B cell (primary cell): ENCODE measurements at regions not wholly inside any gene's neighbourhood (a gene's known extent, or its start where the extent isn't known, plus 50 kb on each side); places are given as distances from the start of the nearest gene placed in this dataset.

Source experiments
- ATAC-seq: fragments of 200-7000 bp; cut with Tn5 transposase; one replicate; pipeline ENCODE4 v1.10.0; 2021; ENCODE audit warnings: low read depth, mild to moderate bottlenecking, moderate number of reproducible peaks, moderate library complexity
- CTCF ChIA-PET: fragments of 350-600 bp; sonication (Branson Sonifier 250); formaldehyde crosslinking; loops from one replicate; lab custom pipeline; 2021; ENCODE audit warnings: antibody characterized with exemption, inconsistent platforms; lab: Charles Lee
- POLR2A ChIA-PET: fragments of 350-600 bp; sonication (Branson Sonifier 250); formaldehyde crosslinking; loops from one replicate; lab custom pipeline; 2021; ENCODE audit warnings: antibody characterized with exemption; lab: Charles Lee
- DNase-seq: peaks from one replicate; pipeline ENCODE4 v3.0.0; 2013
- H2AFZ ChIP-seq: 2 replicates; pipeline ENCODE4 v1.6.1; 2012; ENCODE audit warnings: mild to moderate bottlenecking, low read depth, low read length; ENCODE audit not compliant: insufficient read depth, poor library complexity, severe bottlenecking
- H3K27ac ChIP-seq, 2 donors: 1 replicate in 1 of 2; 2 replicates in 1 of 2; pipeline ENCODE4 v1.5.1; 2012 to 2013; ENCODE audit warnings: low read length in 2 of 2, mild to moderate bottlenecking in 2 of 2, moderate library complexity in 1 of 2
- H3K27me3 ChIP-seq, 4 experiments: fragments of 200-600 bp in 1 of 4; sonication (generic) in 1 of 4; replicated peaks in 1 of 4; 1 replicate in 2 of 4; 2 replicates in 2 of 4; pipeline versions ENCODE4 v1.6.1 to v1.7.0; 2013 to 2016; ENCODE audit warnings: low read length in 3 of 4, mild to moderate bottlenecking in 2 of 4, mixed read lengths in 1 of 4, moderate library complexity in 1 of 4; ENCODE audit not compliant: insufficient read depth in 4 of 4, control insufficient read depth in 3 of 4; ENCODE audit errors: control extremely low read depth in 1 of 4
- H3K36me3 ChIP-seq, 2 experiments: replicated peaks in 1 of 2; 1 replicate in 1 of 2; 2 replicates in 1 of 2; pipeline versions ENCODE4 v1.6.1 to v1.7.1; 2013; ENCODE audit warnings: low read length in 1 of 2; ENCODE audit not compliant: insufficient read depth in 2 of 2, control insufficient read depth in 1 of 2; ENCODE audit errors: control extremely low read depth in 1 of 2, extremely low read depth in 1 of 2
- H3K4me1 ChIP-seq, 2 donors: fragments of 200-600 bp in 1 of 2; sonication (generic) in 1 of 2; 1 replicate in 1 of 2; 2 replicates in 1 of 2; pipeline versions ENCODE4 v1.5.1 to v1.6.1; 2013 to 2017; ENCODE audit warnings: low read length in 2 of 2; ENCODE audit not compliant: control insufficient read depth in 2 of 2, insufficient read depth in 2 of 2
- H3K4me2 ChIP-seq: replicated peaks from 2 replicates; pipeline ENCODE3; 2012; ENCODE audit warnings: mild to moderate bottlenecking, low read depth, low read length; ENCODE audit not compliant: poor library complexity, severe bottlenecking
- H3K4me3 ChIP-seq, 5 experiments: fragments of 200-600 bp in 1 of 5; sonication (generic) in 1 of 5; 1 replicate in 3 of 5; 2 replicates in 2 of 5; pipeline versions ENCODE4 v1.5.1 to v1.7.0; 2011 to 2016; ENCODE audit warnings: low read length in 4 of 5, mild to moderate bottlenecking in 4 of 5, low read depth in 2 of 5, control low read depth in 1 of 5, moderate library complexity in 1 of 5; ENCODE audit not compliant: insufficient read depth in 1 of 5; ENCODE audit errors: control extremely low read depth in 1 of 5, extremely low read depth in 1 of 5
- H3K79me2 ChIP-seq: fragments of 200-600 bp; sonication (generic); one replicate; pipeline ENCODE4 v1.6.0; 2016; ENCODE audit warnings: low read length; ENCODE audit not compliant: control insufficient read depth, insufficient read depth
- H3K9ac ChIP-seq: fragments of 200-600 bp; sonication (generic); 2 replicates; pipeline ENCODE4 v1.6.1; 2017; ENCODE audit warnings: mild to moderate bottlenecking, low read length, moderate library complexity
- H3K9me3 ChIP-seq, 3 donors: one replicate each; pipeline versions ENCODE4 v1.6.1 to v1.7.1; 2013; ENCODE audit warnings: low read length in 2 of 3; ENCODE audit not compliant: control insufficient read depth in 2 of 3, insufficient read depth in 1 of 3; ENCODE audit errors: control extremely low read depth in 1 of 3
- H4K20me1 ChIP-seq: 2 replicates; pipeline ENCODE4 v1.6.0; 2012; ENCODE audit warnings: mild to moderate bottlenecking, low read length; ENCODE audit not compliant: insufficient read depth, control insufficient read depth, poor library complexity, severe bottlenecking
- H3K27ac Mint-ChIP-seq: one replicate; pipeline ENCODE4 v1.8.0; 2021; ENCODE audit warnings: mixed read lengths
- H3K27me3 Mint-ChIP-seq: one replicate; pipeline ENCODE4 v1.8.0; 2021; ENCODE audit warnings: mixed read lengths
- H3K4me1 Mint-ChIP-seq: one replicate; pipeline ENCODE4 v1.8.0; 2021; ENCODE audit warnings: mixed read lengths
- H3K4me3 Mint-ChIP-seq: one replicate; pipeline ENCODE4 v1.8.0; 2021; ENCODE audit warnings: mixed read lengths
- H3K9me3 Mint-ChIP-seq: one replicate; pipeline ENCODE4 v1.8.0; 2022; ENCODE audit warnings: mixed read lengths; ENCODE audit not compliant: insufficient read depth
- EZH2 ChIP-seq: IDR thresholded peaks from 2 replicates; pipeline ENCODE4 v1.6.1; 2012; ENCODE audit warnings: borderline replicate concordance, low read depth, mild to moderate bottlenecking, moderate library complexity, low read length; ENCODE audit not compliant: insufficient read depth, poor library complexity, severe bottlenecking
- WGBS: methylation state at CpG from one replicate; pipeline ENCODE4 v1.1.5; 2013; ENCODE audit warnings: missing lambda C conversion rate; ENCODE audit not compliant: insufficient coverage; 5-methylcytosine and 5-hydroxymethylcytosine counted together
- intact Hi-C: fragments of 100-400 bp; cut with micrococcal nuclease; formaldehyde crosslinking; loops from one replicate; pipeline ENCODE4 v1.10.0; 2022
- TF ChIP-seq, protein P1 (sequence below): fragments of 200-600 bp; IDR thresholded peaks from one replicate; pipeline ENCODE4 v1.8.0; 2022; ENCODE audit warnings: antibody characterized with exemption, mild to moderate bottlenecking

DNA sequence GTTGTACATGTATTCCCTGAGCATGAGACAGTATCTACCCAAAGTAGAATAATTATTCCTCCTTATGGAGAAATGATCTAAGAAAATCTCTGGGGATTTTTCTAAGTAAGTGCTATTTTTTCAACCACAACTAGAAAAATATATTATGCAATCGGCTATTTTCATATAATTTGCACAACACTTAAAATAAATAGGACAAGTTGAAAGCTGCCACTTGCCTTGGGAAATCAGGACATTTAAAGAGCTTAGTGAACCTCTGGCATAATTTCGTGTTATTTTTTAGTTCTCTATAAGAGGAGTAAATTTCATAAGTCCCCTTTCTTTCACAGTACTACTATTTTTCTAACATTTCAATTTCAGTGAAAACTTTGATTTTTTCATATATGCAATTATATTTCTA is 672.1 kb downstream of the OTOL1 start:
- DNase-seq = no peak
- no peak overlapping the region for H3K27ac ChIP-seq
- H3K9ac ChIP-seq = no peak overlapping the region
- no peak for ATAC-seq
- no peaks in the 10 kb centered on the region for H3K36me3 ChIP-seq
- no peaks in the 10 kb centered on the region for H4K20me1 ChIP-seq
- no CpG with 5 or more reads among the region's 2 CpGs for WGBS
- ChIA-PET POLR2A (no interaction called here), CTCF (no interaction called here)
- no peaks in the 10 kb centered on the region for H3K79me2 ChIP-seq
- H3K4me1 Mint-ChIP-seq = no peaks in the 10 kb centered on the region
- H3K4me2 ChIP-seq = no peak overlapping the region
- no peaks in the 10 kb centered on the region for H3K27me3 Mint-ChIP-seq
- H3K9me3 ChIP-seq = no peaks in the 10 kb centered on the region
- no peak overlapping the region for H3K4me3 Mint-ChIP-seq
- no peaks in the 10 kb centered on the region for H3K4me1 ChIP-seq
- H3K27ac Mint-ChIP-seq = no peak overlapping the region
- no peaks in the 10 kb centered on the region for H3K27me3 ChIP-seq
- H2AFZ ChIP-seq = no peak overlapping the region
- H3K9me3 Mint-ChIP-seq = peaks cover 9% of the 10 kb centered on the region
- no peak overlapping the region for H3K4me3 ChIP-seq
- intact Hi-C loops = no loop called here
- TF ChIP-seq, protein P1, sequence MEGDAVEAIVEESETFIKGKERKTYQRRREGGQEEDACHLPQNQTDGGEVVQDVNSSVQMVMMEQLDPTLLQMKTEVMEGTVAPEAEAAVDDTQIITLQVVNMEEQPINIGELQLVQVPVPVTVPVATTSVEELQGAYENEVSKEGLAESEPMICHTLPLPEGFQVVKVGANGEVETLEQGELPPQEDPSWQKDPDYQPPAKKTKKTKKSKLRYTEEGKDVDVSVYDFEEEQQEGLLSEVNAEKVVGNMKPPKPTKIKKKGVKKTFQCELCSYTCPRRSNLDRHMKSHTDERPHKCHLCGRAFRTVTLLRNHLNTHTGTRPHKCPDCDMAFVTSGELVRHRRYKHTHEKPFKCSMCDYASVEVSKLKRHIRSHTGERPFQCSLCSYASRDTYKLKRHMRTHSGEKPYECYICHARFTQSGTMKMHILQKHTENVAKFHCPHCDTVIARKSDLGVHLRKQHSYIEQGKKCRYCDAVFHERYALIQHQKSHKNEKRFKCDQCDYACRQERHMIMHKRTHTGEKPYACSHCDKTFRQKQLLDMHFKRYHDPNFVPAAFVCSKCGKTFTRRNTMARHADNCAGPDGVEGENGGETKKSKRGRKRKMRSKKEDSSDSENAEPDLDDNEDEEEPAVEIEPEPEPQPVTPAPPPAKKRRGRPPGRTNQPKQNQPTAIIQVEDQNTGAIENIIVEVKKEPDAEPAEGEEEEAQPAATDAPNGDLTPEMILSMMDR = no peak
- TF ChIP-seq EZH2 = no peak

GRCh38 chr3:162170581-162170980 is 674.0 kb downstream of the OTOL1 start:
- Mint-ChIP-seq H3K27ac (no peak overlapping the region), H3K27me3 (no peaks in the 10 kb centered on the region), H3K4me1 (no peaks in the 10 kb centered on the region), H3K4me3 (no peak overlapping the region), H3K9me3 (peaks cover 9% of the 10 kb centered on the region)
- POLR2A ChIA-PET = no interaction called here
- H2AFZ ChIP-seq = no peak overlapping the region
- H3K4me3 ChIP-seq = no peak overlapping the region
- CTCF ChIA-PET = no interaction called here
- H3K4me1 ChIP-seq = no peaks in the 10 kb centered on the region
- no peaks in the 10 kb centered on the region for H3K9me3 ChIP-seq
- intact Hi-C loops = no loop called here
- TF ChIP-seq EZH2 = no peak
- TF ChIP-seq, protein P1 = no peak
- no peaks in the 10 kb centered on the region for H3K79me2 ChIP-seq
- H4K20me1 ChIP-seq = no peaks in the 10 kb centered on the region
- no peak overlapping the region for H3K9ac ChIP-seq
- H3K36me3 ChIP-seq = no peaks in the 10 kb centered on the region
- DNase-seq = no peak
- no peak overlapping the region for H3K4me2 ChIP-seq
- H3K27me3 ChIP-seq = no peaks in the 10 kb centered on the region
- WGBS = no CpG with 5 or more reads among the region's 1 CpG
- no peak overlapping the region for H3K27ac ChIP-seq
- ATAC-seq = no peak
